ENCODE measurements at regions not wholly inside any gene's neighbourhood (a gene's known extent, or its start where the extent isn't known, plus 50 kb on each side); places are given as distances from the start of the nearest gene placed in this dataset.

- Histone ChIP-seq H3K79me2 (ENCODE audit: insufficient read depth) (no peaks in the 10 kb centered on the region), H3K4me1 (ENCODE audit: insufficient read depth) (0 out of 2 replicates have a peak, but pooled peaks cover under 1% of the 10 kb centered on the region), H3K9me3 (ENCODE audit: low read depth) (no peaks in the 10 kb centered on the region), H3K4me2 (ENCODE audit: unreplicated experiment) (no peak overlapping the region), H3K9ac (no peak overlapping the region), H4K20me1 (ENCODE audit: insufficient read depth) (no peaks in the 10 kb centered on the region), H3K36me3 (ENCODE audit: low read depth) (no peaks in the 10 kb centered on the region), H3K4me3 (no peak overlapping the region), H3K27me3 (replicated peaks; ENCODE audit: insufficient read depth) (no peaks in the 10 kb centered on the region), H3F3A (ENCODE audit: insufficient read depth) (peaks cover 2% of the 10 kb centered on the region; the same call in 1 of the 2 replicates), H2AFZ (no peak overlapping the region), H3K9me2 (ENCODE audit: insufficient read depth) (no peaks in the 10 kb centered on the region), H3K27ac (no peak overlapping the region)
- TF ChIP-seq EZH2phosphoT487 (IDR thresholded peaks at IDR 0.05; ENCODE audit: insufficient read depth, low read depth) (no peak), EZH2 (IDR thresholded peaks at IDR 0.05; ENCODE audit: insufficient read depth, poor library complexity, severe bottlenecking) (no peak)
- 87 to 90% methylated on average over 3 of the region's 3 CpGs for WGBS, 2 experiments (ENCODE audit: low coverage in 1 of 2, low lambda C conversion rate in 2 of 2, missing lambda C conversion rate in 2 of 2)
- DNase-seq = no peak
- in situ Hi-C loops (cut with MboI) = no loop called here
These were observed 202.8 kb downstream of the VAPA start for GRCh38 chr18:10116574-10116973.

GRCh38 chr18:10119528-10119927 lies 205.7 kb downstream of the VAPA start:
- H3K4me2 ChIP-seq (ENCODE audit: unreplicated experiment) = no peak overlapping the region
- H3K27ac ChIP-seq = no peak overlapping the region
- no peak overlapping the region for H2AFZ ChIP-seq
- no peaks in the 10 kb centered on the region for H3K9me3 ChIP-seq (ENCODE audit: low read depth)
- peaks cover 9% of the 10 kb centered on the region for H3K4me1 ChIP-seq (ENCODE audit: insufficient read depth)
- no peaks in the 10 kb centered on the region for H3K9me2 ChIP-seq (ENCODE audit: insufficient read depth)
- H3K36me3 ChIP-seq (ENCODE audit: low read depth) = no peaks in the 10 kb centered on the region
- H3F3A ChIP-seq (ENCODE audit: insufficient read depth) = peaks cover 6% of the 10 kb centered on the region; the same call in 1 of the 2 replicates
- H3K27me3 ChIP-seq (replicated peaks; ENCODE audit: insufficient read depth) = no peaks in the 10 kb centered on the region
- no peaks in the 10 kb centered on the region for H3K79me2 ChIP-seq (ENCODE audit: insufficient read depth)
- no peak overlapping the region for H3K9ac ChIP-seq
- TF ChIP-seq EZH2phosphoT487 (IDR thresholded peaks at IDR 0.05; ENCODE audit: insufficient read depth, low read depth) (no peak), EZH2 (IDR thresholded peaks at IDR 0.05; ENCODE audit: insufficient read depth, poor library complexity, severe bottlenecking) (no peak)
- no peak for DNase-seq
- no peak overlapping the region for H3K4me3 ChIP-seq
- in situ Hi-C loops (cut with MboI) = no loop called here
- no peaks in the 10 kb centered on the region for H4K20me1 ChIP-seq (ENCODE audit: insufficient read depth)
- WGBS, 2 experiments (ENCODE audit: low coverage in 1 of 2, low lambda C conversion rate in 2 of 2, missing lambda C conversion rate in 2 of 2) = 81 to 90% methylated on average over 1 of the region's 1 CpG

- DNase-seq = no peak
These were observed 206.2 kb downstream of the VAPA start for GRCh38 chr18:10119991-10120390.

GRCh38 chr18:10120622-10121021 lies 206.8 kb downstream of the VAPA start:
- H3K79me2 ChIP-seq (ENCODE audit: insufficient read depth) = no peaks in the 10 kb centered on the region
- in situ Hi-C loops (cut with MboI) = no loop called here
- H4K20me1 ChIP-seq (ENCODE audit: insufficient read depth) = no peaks in the 10 kb centered on the region
- H3K27ac ChIP-seq = no peak overlapping the region
- no peaks in the 10 kb centered on the region for H3K27me3 ChIP-seq (replicated peaks; ENCODE audit: insufficient read depth)
- no peaks in the 10 kb centered on the region for H3K9me3 ChIP-seq (ENCODE audit: low read depth)
- no peak overlapping the region for H3K4me2 ChIP-seq (ENCODE audit: unreplicated experiment)
- peaks cover 9% of the 10 kb centered on the region for H3K4me1 ChIP-seq (ENCODE audit: insufficient read depth)
- no peaks in the 10 kb centered on the region for H3K9me2 ChIP-seq (ENCODE audit: insufficient read depth)
- H3F3A ChIP-seq (ENCODE audit: insufficient read depth) = peaks cover 6% of the 10 kb centered on the region; the same call in 1 of the 2 replicates
- TF ChIP-seq EZH2phosphoT487 (IDR thresholded peaks at IDR 0.05; ENCODE audit: insufficient read depth, low read depth) (no peak), EZH2 (IDR thresholded peaks at IDR 0.05; ENCODE audit: insufficient read depth, poor library complexity, severe bottlenecking) (no peak)
- 87 to 93% methylated on average over 3 of the region's 3 CpGs for whole genome bisulfite sequencing, 2 experiments (ENCODE audit: low coverage in 1 of 2, low lambda C conversion rate in 2 of 2, missing lambda C conversion rate in 2 of 2)
- no peak overlapping the region for H3K9ac ChIP-seq
- H2AFZ ChIP-seq = no peak overlapping the region
- no peaks in the 10 kb centered on the region for H3K36me3 ChIP-seq (ENCODE audit: low read depth)
- no peak for DNase-seq
- no peak overlapping the region for H3K4me3 ChIP-seq

More at GRCh38 chr18:10119991-10120390, 206.2 kb downstream of the VAPA start:
- Histone ChIP-seq H3F3A (ENCODE audit: insufficient read depth) (peaks cover 6% of the 10 kb centered on the region; the same call in 1 of the 2 replicates), H3K9me3 (ENCODE audit: low read depth) (no peaks in the 10 kb centered on the region), H2AFZ (no peak overlapping the region), H3K27me3 (replicated peaks; ENCODE audit: insufficient read depth) (no peaks in the 10 kb centered on the region), H3K36me3 (ENCODE audit: low read depth) (no peaks in the 10 kb centered on the region), H3K4me3 (no peak overlapping the region), H3K9me2 (ENCODE audit: insufficient read depth) (no peaks in the 10 kb centered on the region), H3K4me1 (ENCODE audit: insufficient read depth) (peaks cover 9% of the 10 kb centered on the region), H3K9ac (no peak overlapping the region), H3K4me2 (ENCODE audit: unreplicated experiment) (no peak overlapping the region), H3K27ac (no peak overlapping the region), H4K20me1 (ENCODE audit: insufficient read depth) (no peaks in the 10 kb centered on the region), H3K79me2 (ENCODE audit: insufficient read depth) (no peaks in the 10 kb centered on the region)
- 71 to 75% methylated on average over 1 of the region's 1 CpG for WGBS, 2 experiments (ENCODE audit: low coverage in 1 of 2, low lambda C conversion rate in 2 of 2, missing lambda C conversion rate in 2 of 2)
- no peak for TF ChIP-seq EZH2phosphoT487 (IDR thresholded peaks at IDR 0.05; ENCODE audit: insufficient read depth, low read depth)
- TF ChIP-seq EZH2 (IDR thresholded peaks at IDR 0.05; ENCODE audit: insufficient read depth, poor library complexity, severe bottlenecking) = no peak
- in situ Hi-C loops (cut with MboI) = no loop called here

GRCh38 chr18:10121028-10121427 lies 207.2 kb downstream of the VAPA start:
- TF ChIP-seq EZH2phosphoT487 (IDR thresholded peaks at IDR 0.05; ENCODE audit: insufficient read depth, low read depth) = no peak
- no peak for TF ChIP-seq EZH2 (IDR thresholded peaks at IDR 0.05; ENCODE audit: insufficient read depth, poor library complexity, severe bottlenecking)
- 48 to 72% methylated on average over 1 of the region's 1 CpG for WGBS, 2 experiments (ENCODE audit: low coverage in 1 of 2, low lambda C conversion rate in 2 of 2, missing lambda C conversion rate in 2 of 2)
- Histone ChIP-seq H3K9ac (no peak overlapping the region), H3K27me3 (replicated peaks; ENCODE audit: insufficient read depth) (no peaks in the 10 kb centered on the region), H3K4me2 (ENCODE audit: unreplicated experiment) (no peak overlapping the region), H3F3A (ENCODE audit: insufficient read depth) (peaks cover 6% of the 10 kb centered on the region; the same call in 1 of the 2 replicates), H3K9me2 (ENCODE audit: insufficient read depth) (no peaks in the 10 kb centered on the region), H3K9me3 (ENCODE audit: low read depth) (no peaks in the 10 kb centered on the region), H3K79me2 (ENCODE audit: insufficient read depth) (no peaks in the 10 kb centered on the region), H2AFZ (no peak overlapping the region), H3K4me3 (no peak overlapping the region), H3K27ac (no peak overlapping the region), H3K4me1 (ENCODE audit: insufficient read depth) (peaks cover 9% of the 10 kb centered on the region), H4K20me1 (ENCODE audit: insufficient read depth) (no peaks in the 10 kb centered on the region), H3K36me3 (ENCODE audit: low read depth) (no peaks in the 10 kb centered on the region)
- DNase-seq = no peak
- in situ Hi-C loops (cut with MboI) = no loop called here

All from GM23248 (cell line).